Tibial nerve (tissue), 4 donors: ENCODE measurements at regions not wholly inside any gene's neighbourhood (a gene's known extent, or its start where the extent isn't known, plus 50 kb on each side); places are given as distances from the start of the nearest gene placed in this dataset.

Experiments
- CTCF ChIP-seq, 5 experiments: fragments of 200-600 bp in 3 of 5; fragments of 450-650 bp in 2 of 5; sonication (generic) in 3 of 5; IDR thresholded peaks; one replicate each; pipeline ENCODE4 v1.5.1; 2016 to 2019; ENCODE audit warnings: antibody characterized with exemption in 5 of 5, mild to moderate bottlenecking in 3 of 5, moderate library complexity in 2 of 5
- EP300 ChIP-seq, 2 donors: sonication (generic); formaldehyde crosslinking; IDR thresholded peaks; one replicate each; pipeline ENCODE4 v1.6.1; 2017; ENCODE audit warnings: antibody characterized with exemption in 2 of 2, mild to moderate bottlenecking in 1 of 2
- POLR2A ChIP-seq, 2 donors: fragments of 450-650 bp; IDR thresholded peaks; one replicate each; pipeline ENCODE4 v1.6.1; 2017; ENCODE audit warnings: antibody characterized with exemption in 2 of 2, mild to moderate bottlenecking in 2 of 2, moderate library complexity in 2 of 2

DNA sequence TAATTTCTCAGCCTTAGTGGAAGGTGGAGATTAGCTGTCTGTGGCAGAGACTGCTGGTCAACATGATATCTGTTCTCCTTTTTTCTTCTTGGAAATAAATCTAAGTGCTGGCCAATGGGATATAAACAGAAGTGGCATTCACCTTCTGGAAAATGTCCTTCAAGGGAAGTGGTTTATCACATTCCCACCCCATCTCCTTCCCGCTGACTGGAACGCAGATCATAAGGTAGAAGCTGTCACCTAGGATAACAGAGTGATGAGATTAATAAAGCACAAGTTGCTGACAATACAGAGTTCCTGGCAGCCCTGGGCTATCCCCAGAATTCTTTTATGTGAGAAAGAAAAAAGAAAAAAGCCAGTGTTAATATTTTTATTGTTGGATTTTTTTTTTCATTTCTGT lies 109.7 kb upstream of the OSMR start:
- no peak for TF ChIP-seq CTCF (IDR thresholded peaks at IDR 0.05)
- TF ChIP-seq EP300 (IDR thresholded peaks at IDR 0.05) = no peak
- TF ChIP-seq POLR2A (IDR thresholded peaks at IDR 0.05) = no peak
